Ectodermal cell (in vitro differentiated cells): ENCODE measurements at regions not wholly inside any gene's neighbourhood (a gene's known extent, or its start where the extent isn't known, plus 50 kb on each side); places are given as distances from the start of the nearest gene placed in this dataset.
"Not testable (repeated sequence)": the region's sequence is repeated elsewhere in the genome, so short reads cannot be mapped to it uniquely, and the experiment has no call there.

Source experiments
- H3K27ac ChIP-seq: 2 replicates; pipeline ENCODE4 v1.7.0; 2013; ENCODE audit warnings: mild to moderate bottlenecking, low read depth, low read length; ENCODE audit not compliant: insufficient read depth, poor library complexity, severe bottlenecking
- H3K27me3 ChIP-seq: 2 replicates; pipeline ENCODE4 v1.7.0; 2013; ENCODE audit warnings: mild to moderate bottlenecking, low read length; ENCODE audit not compliant: insufficient read depth, control insufficient read depth, poor library complexity, severe bottlenecking
- H3K36me3 ChIP-seq: one replicate; pipeline ENCODE4 v1.7.0; 2013; ENCODE audit warnings: low read length; ENCODE audit not compliant: control insufficient read depth, insufficient read depth
- H3K4me1 ChIP-seq: one replicate; pipeline ENCODE4 v1.7.0; 2013; ENCODE audit warnings: low read length; ENCODE audit not compliant: control insufficient read depth, insufficient read depth
- H3K4me3 ChIP-seq: 2 replicates; pipeline ENCODE4 v1.7.0; 2013; ENCODE audit warnings: low read depth, low read length, control low read depth; ENCODE audit not compliant: insufficient read depth
- H3K9me3 ChIP-seq: 2 replicates; pipeline ENCODE4 v1.7.0; 2013; ENCODE audit warnings: mild to moderate bottlenecking, low read length, moderate library complexity; ENCODE audit not compliant: control insufficient read depth
- WGBS, 2 experiments: methylation state at CpG; one replicate each; pipeline ENCODE4 v1.1.7; 2013; ENCODE audit warnings: missing lambda C conversion rate in 2 of 2; 5-methylcytosine and 5-hydroxymethylcytosine counted together

- 90 to 92% methylated on average over 7 to 10 of the region's 11 CpGs for WGBS, 2 experiments
- no peaks in the 10 kb centered on the region for H3K4me1 ChIP-seq
- no peak overlapping the region for H3K4me3 ChIP-seq
Observed at GRCh38 chr12:127035011-127035879, 1231.7 kb upstream of the TMEM132C start.

GRCh38 chr12:127038152-127038551 is 1228.8 kb upstream of the TMEM132C start:
- no peak overlapping the region for H3K4me3 ChIP-seq
- H3K4me1 ChIP-seq: no peaks in the 10 kb centered on the region
- no peak overlapping the region for H3K27ac ChIP-seq
- 95 to 100% methylated on average over 1 of the region's 1 CpG for WGBS, 2 experiments
- H3K9me3 ChIP-seq: no peaks in the 10 kb centered on the region
- no peaks in the 10 kb centered on the region for H3K36me3 ChIP-seq
- H3K27me3 ChIP-seq: no peaks in the 10 kb centered on the region

More at GRCh38 chr12:127035011-127035879, 1231.7 kb upstream of the TMEM132C start:
- Histone ChIP-seq H3K36me3 (no peaks in the 10 kb centered on the region), H3K27me3 (no peaks in the 10 kb centered on the region), H3K27ac (no peak overlapping the region), H3K9me3 (no peaks in the 10 kb centered on the region)

GRCh38 chr12:127038761-127039160 is 1228.2 kb upstream of the TMEM132C start:
- Histone ChIP-seq H3K27me3 (no peaks in the 10 kb centered on the region), H3K4me3 (no peak overlapping the region), H3K36me3 (no peaks in the 10 kb centered on the region), H3K4me1 (no peaks in the 10 kb centered on the region), H3K27ac (no peak overlapping the region), H3K9me3 (no peaks in the 10 kb centered on the region)
- WGBS, 2 experiments: 89 to 91% methylated on average over 10 of the region's 10 CpGs

GRCh38 chr12:127041985-127042625 is 1224.9 kb upstream of the TMEM132C start:
- Histone ChIP-seq H3K27ac (no peak overlapping the region), H3K27me3 (no peaks in the 10 kb centered on the region), H3K4me3 (no peak overlapping the region), H3K4me1 (no peaks in the 10 kb centered on the region), H3K9me3 (no peaks in the 10 kb centered on the region), H3K36me3 (no peaks in the 10 kb centered on the region)
- WGBS, 2 experiments: 92 to 100% methylated on average over 2 to 3 of the region's 3 CpGs

- Histone ChIP-seq H3K4me3 (no peak overlapping the region), H3K9me3 (no peaks in the 10 kb centered on the region), H3K27ac (no peak overlapping the region), H3K4me1 (no peaks in the 10 kb centered on the region), H3K27me3 (no peaks in the 10 kb centered on the region), H3K36me3 (no peaks in the 10 kb centered on the region)
- WGBS, 2 experiments: 88 to 95% methylated on average over 3 of the region's 3 CpGs
Observed at GRCh38 chr12:127043731-127044130, 1223.2 kb upstream of the TMEM132C start.

- 92 to 96% methylated on average over 1 of the region's 1 CpG for WGBS, 2 experiments
Observed at GRCh38 chr12:127044836-127045235, 1222.1 kb upstream of the TMEM132C start.

GRCh38 chr12:127046467-127046866 is 1220.5 kb upstream of the TMEM132C start:
- H3K4me3 ChIP-seq: no peak overlapping the region
- 91 to 92% methylated on average over 1 of the region's 1 CpG for WGBS, 2 experiments
- no peaks in the 10 kb centered on the region for H3K9me3 ChIP-seq
- no peak overlapping the region for H3K27ac ChIP-seq
- no peaks in the 10 kb centered on the region for H3K27me3 ChIP-seq
- no peaks in the 10 kb centered on the region for H3K4me1 ChIP-seq
- H3K36me3 ChIP-seq: no peaks in the 10 kb centered on the region

More at GRCh38 chr12:127044836-127045235, 1222.1 kb upstream of the TMEM132C start:
- Histone ChIP-seq H3K9me3 (no peaks in the 10 kb centered on the region), H3K4me1 (no peaks in the 10 kb centered on the region), H3K27ac (no peak overlapping the region), H3K4me3 (no peak overlapping the region), H3K27me3 (no peaks in the 10 kb centered on the region), H3K36me3 (no peaks in the 10 kb centered on the region)

- WGBS, 2 experiments: 89 to 91% methylated on average over 1 of the region's 1 CpG
- Histone ChIP-seq H3K9me3 (no peaks in the 10 kb centered on the region), H3K4me3 (no peak overlapping the region), H3K27ac (no peak overlapping the region), H3K36me3 (no peaks in the 10 kb centered on the region), H3K27me3 (no peaks in the 10 kb centered on the region), H3K4me1 (no peaks in the 10 kb centered on the region)
Observed at GRCh38 chr12:127048057-127048456, 1218.9 kb upstream of the TMEM132C start.

GRCh38 chr12:127048525-127048924 is 1218.4 kb upstream of the TMEM132C start:
- H3K9me3 ChIP-seq, H3K4me1 ChIP-seq, H3K27ac ChIP-seq, H3K27me3 ChIP-seq, H3K4me3 ChIP-seq, H3K36me3 ChIP-seq: not testable (repeated sequence)
- WGBS, 2 experiments: 91 to 96% methylated on average over 6 of the region's 6 CpGs

GRCh38 chr12:127051139-127051538 is 1215.8 kb upstream of the TMEM132C start:
- no peaks in the 10 kb centered on the region for H3K27me3 ChIP-seq
- H3K36me3 ChIP-seq: no peaks in the 10 kb centered on the region
- WGBS, 2 experiments: 90 to 95% methylated on average over 3 of the region's 3 CpGs
- H3K9me3 ChIP-seq: no peaks in the 10 kb centered on the region
- H3K27ac ChIP-seq: no peak overlapping the region
- H3K4me1 ChIP-seq: peaks cover 4% of the 10 kb centered on the region
- no peak overlapping the region for H3K4me3 ChIP-seq
